NCI-H524 treated with DMSO at 0.1 percent for 48 hours (cell line): ENCODE measurements at regions not wholly inside any gene's neighbourhood (a gene's known extent, or its start where the extent isn't known, plus 50 kb on each side); places are given as distances from the start of the nearest gene placed in this dataset.
"Not testable (repeated sequence)": the region's sequence is repeated elsewhere in the genome, so short reads cannot be mapped to it uniquely, and the experiment has no call there.

Source experiments
- DNase-seq: peaks from one replicate; lab custom pipeline; 2025; lab: John Stamatoyannopoulos, UW

GRCh38 chrX:40414335-40414734, 166.4 kb upstream of the ATP6AP2 start:
- DNase-seq: no peak

- DNase-seq: no peak
Measured at GRCh38 chrX:40411340-40412111, 169.2 kb upstream of the ATP6AP2 start.

DNA sequence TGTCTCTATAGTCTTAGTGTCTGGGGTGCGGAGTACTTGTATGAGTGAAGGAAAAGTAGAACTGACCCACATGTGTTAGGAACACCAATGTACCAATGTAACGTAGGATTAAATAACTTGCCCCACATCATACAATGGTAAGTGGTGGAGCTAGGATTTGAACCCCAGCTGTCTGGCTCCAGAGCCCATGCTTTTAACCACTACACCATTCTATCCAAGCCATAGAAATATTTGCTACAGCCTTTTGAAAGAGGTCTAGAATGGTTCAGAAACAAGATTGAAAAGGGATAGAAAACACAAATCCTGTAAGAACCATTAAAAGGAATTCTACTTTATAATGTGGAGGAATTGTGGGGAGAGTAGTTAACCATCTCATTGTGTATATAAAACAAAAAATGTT, 169.9 kb upstream of the ATP6AP2 start:
- DNase-seq: no peak

GRCh38 chrX:40406330-40406859, 174.4 kb upstream of the ATP6AP2 start:
- peak; percentile 51 for DNase-seq

GRCh38 chrX:40405399-40405798, 175.4 kb upstream of the ATP6AP2 start:
- no peak for DNase-seq

GRCh38 chrX:40403757-40404156, 177.0 kb upstream of the ATP6AP2 start:
- no peak for DNase-seq

- DNase-seq: no peak
Measured at GRCh38 chrX:40402831-40403533, 177.8 kb upstream of the ATP6AP2 start.

GRCh38 chrX:40395102-40395501, 185.7 kb upstream of the ATP6AP2 start:
- DNase-seq: no peak

DNA sequence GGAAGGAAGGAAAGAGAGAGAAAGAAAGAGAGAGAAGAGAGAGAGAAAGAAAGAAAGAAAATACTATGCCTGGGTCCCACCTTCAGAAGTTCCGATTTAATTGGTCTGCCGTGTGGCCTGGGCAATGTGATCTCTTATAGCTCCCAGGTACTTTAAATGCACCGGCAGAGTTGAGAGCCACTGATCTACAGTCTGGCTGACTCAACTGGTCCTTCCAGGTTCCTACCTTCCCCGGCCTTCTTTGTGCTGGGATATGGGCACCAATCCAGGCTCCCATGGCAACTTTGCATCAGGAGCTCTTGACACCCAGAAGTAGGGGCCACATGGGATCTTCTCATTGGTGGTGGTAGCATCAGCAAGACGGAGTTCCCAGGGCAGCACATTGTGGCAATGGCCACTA, 186.5 kb upstream of the ATP6AP2 start:
- no peak for DNase-seq

DNA sequence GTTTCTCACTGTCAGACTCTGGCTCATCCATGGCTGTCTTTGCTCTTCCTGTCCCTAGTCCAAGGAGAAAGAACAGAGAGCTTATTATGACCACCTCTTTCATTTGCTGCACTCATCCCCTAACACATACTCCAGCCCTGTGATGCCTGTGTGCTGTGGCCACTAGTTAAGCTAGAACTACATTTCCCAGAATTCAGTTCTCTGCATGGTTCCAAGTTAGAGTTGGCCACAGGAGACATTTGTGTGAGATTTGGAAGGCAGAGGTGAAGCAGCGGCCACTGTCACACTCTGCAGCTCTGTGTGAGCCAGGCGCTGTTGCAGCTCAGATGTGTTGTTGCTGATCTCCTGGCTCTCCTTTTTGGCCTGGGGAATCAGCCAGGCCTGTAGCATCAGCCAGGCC, 188.2 kb upstream of the ATP6AP2 start:
- DNase-seq: no peak

DNA sequence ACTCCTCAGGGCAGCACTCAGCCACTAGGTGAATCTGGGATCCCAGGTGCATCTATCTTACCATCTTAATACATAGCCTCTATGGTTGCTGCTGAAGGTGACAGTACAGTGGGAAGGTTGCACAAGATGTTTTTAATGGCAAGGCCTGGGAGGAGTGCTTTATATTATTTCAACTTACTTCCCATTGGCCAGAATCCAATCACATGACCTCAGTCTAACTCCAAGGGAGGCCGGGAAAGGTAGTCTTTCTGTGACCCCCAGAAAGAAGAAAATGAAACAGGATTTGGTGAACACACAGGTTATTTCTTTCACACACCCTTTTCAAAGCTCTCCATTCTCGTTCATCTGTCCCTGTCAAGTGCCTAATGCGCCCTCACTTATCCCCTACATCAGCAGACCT, 189.1 kb upstream of the ATP6AP2 start:
- DNase-seq: no peak

DNA sequence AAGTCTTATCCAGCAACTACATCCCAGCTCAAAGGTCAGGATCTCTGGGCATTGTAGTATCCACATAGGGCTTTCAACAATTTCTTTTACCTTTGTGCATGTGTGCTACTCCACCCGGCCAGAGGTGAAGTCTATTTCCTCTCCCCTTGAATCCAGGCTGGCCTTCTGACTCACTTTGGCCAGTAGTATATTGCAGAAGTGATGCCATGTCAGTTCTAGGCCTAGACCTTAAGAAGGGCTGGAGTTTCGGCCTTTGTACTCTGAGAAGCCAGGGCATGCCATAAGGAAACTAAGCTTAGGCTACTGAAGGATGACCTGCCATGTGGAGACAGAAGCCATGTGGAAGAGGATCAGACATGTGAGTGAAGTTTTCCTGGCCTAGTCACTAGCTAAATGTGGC, 191.2 kb upstream of the ATP6AP2 start:
- DNase-seq: no peak

- DNase-seq: no peak
Measured at GRCh38 chrX:40388441-40388840, 192.3 kb upstream of the ATP6AP2 start.

- not testable (repeated sequence) for DNase-seq
Measured at GRCh38 chrX:40387869-40388268, 192.9 kb upstream of the ATP6AP2 start.

- not testable (repeated sequence) for DNase-seq
Measured at GRCh38 chrX:40387311-40387710, 193.5 kb upstream of the ATP6AP2 start.

GRCh38 chrX:40385682-40386081, 195.1 kb upstream of the ATP6AP2 start:
- no peak for DNase-seq

GRCh38 chrX:40385256-40385655, 195.5 kb upstream of the ATP6AP2 start:
- DNase-seq: no peak

DNA sequence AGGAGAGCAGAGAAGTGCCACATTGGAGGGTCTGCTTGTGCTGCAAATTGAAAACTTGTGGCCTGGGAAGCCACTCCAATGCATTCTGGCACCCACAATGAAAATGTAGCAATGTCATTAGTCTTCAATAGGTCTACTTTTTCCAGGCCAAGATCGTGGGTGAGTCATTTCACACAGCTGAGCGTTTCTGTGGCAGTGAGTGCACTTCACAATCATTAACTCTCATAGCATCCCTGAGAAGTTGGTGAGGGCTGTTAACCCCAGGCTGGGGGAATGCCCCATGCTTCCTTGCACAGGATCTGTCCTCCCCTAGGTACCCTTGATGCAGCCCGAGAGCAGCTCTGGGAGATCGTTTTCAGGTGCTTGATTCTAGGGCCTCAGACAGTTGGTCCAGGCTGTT, 196.8 kb upstream of the ATP6AP2 start:
- DNase-seq: no peak

DNA sequence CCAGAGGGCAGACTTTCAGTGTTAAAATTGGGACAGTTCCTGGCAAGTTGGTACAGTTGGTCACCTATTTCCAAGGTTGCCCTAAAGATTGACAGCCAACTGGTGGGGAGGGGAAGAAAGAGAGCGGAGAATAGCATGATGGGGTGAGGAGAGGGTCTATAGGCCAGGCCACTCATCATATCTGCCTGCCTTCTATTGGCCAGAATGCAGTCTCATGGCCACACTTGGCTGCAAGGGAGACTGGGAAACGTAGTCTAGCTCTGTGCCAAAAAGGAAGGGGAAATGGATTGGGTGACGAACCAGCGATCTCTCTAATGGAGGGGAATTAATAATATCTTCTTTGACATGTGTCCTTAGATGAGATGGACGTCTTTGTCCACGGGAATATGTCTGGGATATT, 197.4 kb upstream of the ATP6AP2 start:
- DNase-seq: no peak

DNA sequence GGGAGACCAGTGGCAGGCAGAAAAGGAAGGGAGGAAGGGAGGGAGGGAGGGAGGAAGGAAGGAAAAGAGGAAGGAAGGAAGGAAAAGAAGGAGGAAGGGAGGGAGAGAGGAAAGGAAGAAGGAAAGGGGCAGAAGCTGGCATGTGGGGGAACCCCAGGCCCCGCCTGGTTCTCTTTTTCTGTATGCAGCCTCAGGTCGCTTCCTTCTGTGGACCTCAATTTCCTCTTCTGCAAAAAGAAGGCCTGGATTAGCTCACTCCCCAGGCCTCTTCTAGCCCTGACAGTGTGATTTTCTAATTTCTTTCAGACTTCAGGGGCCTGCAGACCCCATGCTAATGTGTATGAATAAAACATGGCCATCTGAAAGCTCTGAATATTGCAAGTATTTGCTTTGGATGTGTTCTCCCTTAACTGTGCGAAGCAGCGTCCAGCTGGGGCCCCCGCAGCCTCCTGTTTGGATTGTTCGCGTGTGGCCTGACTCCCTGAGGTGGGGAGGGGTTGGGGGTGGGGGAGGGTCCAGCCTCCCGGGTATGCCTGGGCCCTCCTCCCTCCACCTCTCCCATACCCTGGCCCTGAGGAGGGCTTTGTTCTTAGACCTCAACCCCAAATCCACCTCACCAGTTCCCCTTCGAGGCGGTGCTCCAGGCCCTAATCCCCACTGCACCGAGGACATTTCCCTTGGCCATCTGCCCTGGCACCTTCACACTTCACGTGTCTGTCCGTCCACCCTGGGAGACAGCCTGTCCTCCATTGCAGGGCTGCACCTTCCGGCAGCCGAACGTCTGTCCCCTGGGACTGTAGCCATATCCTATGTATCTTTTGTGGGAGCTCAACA, 199.9 kb upstream of the ATP6AP2 start:
- no peak for DNase-seq

DNA sequence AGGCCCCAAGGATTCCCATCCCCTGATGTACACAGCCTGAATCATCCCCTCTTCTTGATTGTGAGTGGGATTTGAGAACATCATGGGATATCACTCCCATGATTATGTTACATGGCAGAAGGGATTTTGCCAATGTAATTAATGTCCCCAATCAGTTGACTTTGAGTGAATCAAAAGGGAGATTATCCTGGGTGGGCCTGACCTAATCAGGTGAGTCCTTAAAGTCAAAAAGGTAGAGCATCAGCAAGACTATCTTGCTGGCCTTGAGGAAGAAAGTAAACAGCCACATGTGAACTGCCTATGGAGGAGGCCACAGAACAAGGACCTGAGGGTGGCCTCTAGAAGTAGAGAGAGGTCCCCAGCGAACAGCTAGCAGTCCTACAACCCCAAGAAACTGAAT, 203.1 kb upstream of the ATP6AP2 start:
- DNase-seq: no peak

DNA sequence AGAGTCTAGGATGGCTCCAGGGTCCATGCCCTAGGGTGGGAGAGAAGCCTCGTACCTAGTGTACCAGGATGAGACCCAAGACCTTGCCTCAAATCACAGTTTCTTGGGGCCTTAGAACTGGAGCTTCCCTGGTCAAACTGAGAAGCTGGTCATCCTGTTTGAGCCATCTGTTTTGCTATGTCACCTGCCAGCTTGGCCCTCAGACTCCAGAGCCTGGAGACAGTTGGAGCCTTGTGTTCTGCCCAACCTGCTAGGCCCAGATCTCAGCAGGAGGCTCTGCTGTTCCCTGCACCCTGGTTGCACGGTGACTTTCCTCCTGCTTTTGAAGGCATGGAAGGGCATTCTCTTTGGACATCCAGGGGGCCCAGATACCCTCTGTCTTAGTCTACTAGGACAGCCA, 206.3 kb upstream of the ATP6AP2 start:
- DNase-seq: no peak

- no peak for DNase-seq
Measured at GRCh38 chrX:40373641-40374040, 207.1 kb upstream of the ATP6AP2 start.
